Stimulated activated CD4-positive, alpha-beta T cell treated with anti-CD3 and anti-CD28 coated beads, Interleukin-4, amount 100 ng/mL, for 24 hours (primary cell): ENCODE measurements at regions not wholly inside any gene's neighbourhood (a gene's known extent, or its start where the extent isn't known, plus 50 kb on each side); places are given as distances from the start of the nearest gene placed in this dataset.
"Not testable (repeated sequence)": the region's sequence is repeated elsewhere in the genome, so short reads cannot be mapped to it uniquely, and the experiment has no call there.

Source experiments
- DNase-seq: peaks from one replicate; pipeline ENCODE4 v3.0.0-alpha.2; 2020

- DNase-seq, result no peak
Measured at GRCh38 chr4:25981749-25982148, 67.7 kb downstream of the SMIM20 start.

GRCh38 chr4:25982962-25983361 lies 68.9 kb downstream of the SMIM20 start:
- DNase-seq, result no peak

GRCh38 chr4:25984266-25984665 lies 70.2 kb downstream of the SMIM20 start:
- DNase-seq, result no peak

GRCh38 chr4:25984796-25985195 lies 70.8 kb downstream of the SMIM20 start:
- no peak for DNase-seq

- no peak for DNase-seq
Measured at GRCh38 chr4:25986807-25987206, 72.8 kb downstream of the SMIM20 start.

- no peak for DNase-seq
Measured at GRCh38 chr4:25991340-25991739, 77.3 kb downstream of the SMIM20 start.

GRCh38 chr4:25993395-25994185 lies 79.6 kb downstream of the SMIM20 start:
- peak; percentile 25 for DNase-seq

- not testable (repeated sequence) for DNase-seq
Measured at GRCh38 chr4:25994577-25994976, 80.6 kb downstream of the SMIM20 start.

GRCh38 chr4:26000274-26000950 lies 86.4 kb downstream of the SMIM20 start:
- DNase-seq, result no peak

- no peak for DNase-seq
Measured at GRCh38 chr4:26001413-26001812, 87.4 kb downstream of the SMIM20 start.

- no peak for DNase-seq
Measured at GRCh38 chr4:26001816-26002215, 87.8 kb downstream of the SMIM20 start.

- DNase-seq, result no peak
Measured at GRCh38 chr4:26003056-26003455, 89.0 kb downstream of the SMIM20 start.

GRCh38 chr4:26004290-26004689 lies 90.3 kb downstream of the SMIM20 start:
- DNase-seq, result no peak

GRCh38 chr4:26005764-26006163 lies 91.7 kb downstream of the SMIM20 start:
- no peak for DNase-seq

GRCh38 chr4:26008737-26009136 lies 94.7 kb downstream of the SMIM20 start:
- DNase-seq, result no peak

GRCh38 chr4:26009502-26009901 lies 95.5 kb downstream of the SMIM20 start:
- DNase-seq, result no peak

GRCh38 chr4:26010304-26010703 lies 96.3 kb downstream of the SMIM20 start:
- DNase-seq, result no peak

- DNase-seq, result no peak
Measured at GRCh38 chr4:26013629-26014028, 99.6 kb downstream of the SMIM20 start.

GRCh38 chr4:26015133-26015651 lies 101.2 kb downstream of the SMIM20 start:
- no peak for DNase-seq

GRCh38 chr4:26015906-26016305 lies 101.9 kb downstream of the SMIM20 start:
- DNase-seq, result no peak

- no peak for DNase-seq
Measured at GRCh38 chr4:26017531-26017930, 103.5 kb downstream of the SMIM20 start.

GRCh38 chr4:26017961-26018700 lies 104.1 kb downstream of the SMIM20 start:
- not testable (repeated sequence) for DNase-seq

- peak; percentile 52 for DNase-seq
Measured at GRCh38 chr4:26020083-26020668, 106.2 kb downstream of the SMIM20 start.
